ENCODE measurements at regions not wholly inside any gene's neighbourhood (a gene's known extent, or its start where the extent isn't known, plus 50 kb on each side); places are given as distances from the start of the nearest gene placed in this dataset.

- no peak overlapping the region for H3K4me3 ChIP-seq (ENCODE audit: low read depth, low read length)
- no peak for TF ChIP-seq CTCF (IDR thresholded peaks at IDR 0.05; ENCODE audit: low read depth, low read length)
Observed at GRCh38 chr2:22894761-22895160, 490.2 kb upstream of the KLHL29 start.

- TF ChIP-seq CTCF (IDR thresholded peaks at IDR 0.05; ENCODE audit: low read depth, low read length) = no peak
- no peak overlapping the region for H3K4me3 ChIP-seq (ENCODE audit: low read depth, low read length)
Observed at GRCh38 chr2:22897428-22897827, 487.6 kb upstream of the KLHL29 start.

GRCh38 chr2:22900674-22901073, 484.3 kb upstream of the KLHL29 start:
- no peak for TF ChIP-seq CTCF (IDR thresholded peaks at IDR 0.05; ENCODE audit: low read depth, low read length)
- no peak overlapping the region for H3K4me3 ChIP-seq (ENCODE audit: low read depth, low read length)

- no peak overlapping the region for H3K4me3 ChIP-seq (ENCODE audit: low read depth, low read length)
Observed at GRCh38 chr2:22901471-22902179, 483.4 kb upstream of the KLHL29 start.

GRCh38 chr2:22902180-22902550, 482.8 kb upstream of the KLHL29 start:
- no peak for TF ChIP-seq CTCF (IDR thresholded peaks at IDR 0.05; ENCODE audit: low read depth, low read length)
- no peak overlapping the region for H3K4me3 ChIP-seq (ENCODE audit: low read depth, low read length)

More at GRCh38 chr2:22901471-22902179, 483.4 kb upstream of the KLHL29 start:
- TF ChIP-seq CTCF (IDR thresholded peaks at IDR 0.05; ENCODE audit: low read depth, low read length) = no peak

GRCh38 chr2:22902662-22903165, 482.3 kb upstream of the KLHL29 start:
- no peak for TF ChIP-seq CTCF (IDR thresholded peaks at IDR 0.05; ENCODE audit: low read depth, low read length)
- H3K4me3 ChIP-seq (ENCODE audit: low read depth, low read length) = no peak overlapping the region

- TF ChIP-seq CTCF (IDR thresholded peaks at IDR 0.05; ENCODE audit: low read depth, low read length) = no peak
Observed at GRCh38 chr2:22903616-22904015, 481.4 kb upstream of the KLHL29 start.

More at GRCh38 chr2:22903616-22904015, 481.4 kb upstream of the KLHL29 start:
- no peak overlapping the region for H3K4me3 ChIP-seq (ENCODE audit: low read depth, low read length)
